Testis (tissue), 2 donors: ENCODE measurements at regions not wholly inside any gene's neighbourhood (a gene's known extent, or its start where the extent isn't known, plus 50 kb on each side); places are given as distances from the start of the nearest gene placed in this dataset.

Source experiments
- CTCF ChIP-seq, 3 experiments: fragments of 450-650 bp in 2 of 3; fragments of 200-600 bp in 1 of 3; sonication (generic) in 1 of 3; IDR thresholded peaks; one replicate each; pipeline ENCODE4 v1.5.1; 2016 to 2019; ENCODE audit warnings: antibody characterized with exemption in 3 of 3, mild to moderate bottlenecking in 2 of 3, moderate library complexity in 1 of 3
- POLR2A ChIP-seq: fragments of 450-650 bp; IDR thresholded peaks from one replicate; pipeline ENCODE4 v1.6.1; 2017; ENCODE audit warnings: antibody characterized with exemption, mild to moderate bottlenecking, moderate library complexity

DNA sequence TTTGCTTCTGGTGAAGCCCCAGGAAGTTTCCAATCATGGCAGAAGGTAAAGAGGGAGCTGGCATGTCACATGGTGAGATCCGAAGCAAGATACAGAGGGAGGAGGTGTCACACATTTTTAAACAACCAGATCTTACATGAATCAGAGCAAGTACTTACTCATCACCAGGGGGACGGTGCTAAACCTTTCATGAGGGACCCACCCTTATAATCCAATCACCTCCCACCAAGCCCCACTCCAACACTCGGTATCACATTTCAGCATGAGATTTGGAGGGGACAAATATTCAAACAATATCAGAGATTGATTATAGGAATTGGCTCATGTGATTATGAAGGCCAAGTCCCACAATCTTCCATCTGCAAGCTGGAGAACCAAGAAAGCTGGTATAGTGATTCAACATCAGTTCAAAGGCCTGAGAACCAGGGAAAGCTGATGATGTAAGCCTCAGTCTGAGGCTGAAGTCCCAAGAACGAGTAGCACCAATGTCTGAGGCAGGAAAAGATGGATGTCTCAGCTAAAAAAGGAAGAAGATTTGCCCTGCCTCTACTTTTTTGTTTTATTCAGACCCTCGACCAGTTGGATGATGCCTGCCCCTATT lies 58.6 kb upstream of the WDFY2 start:
- TF ChIP-seq POLR2A (no peak), CTCF (IDR thresholded peaks at IDR 0.05) (no peak)
